HFF-Myc (cell line): ENCODE measurements at regions not wholly inside any gene's neighbourhood (a gene's known extent, or its start where the extent isn't known, plus 50 kb on each side); places are given as distances from the start of the nearest gene placed in this dataset.

Experiments
- DNase-seq: peaks from one replicate; pipeline ENCODE4 v3.0.0-alpha.2; 2011; ENCODE audit warnings: low read depth; ENCODE audit errors: extremely low read depth
- H3K4me3 ChIP-seq: replicated peaks from 2 replicates; pipeline ENCODE4 v1.5.1; 2011; ENCODE audit warnings: low read depth, mild to moderate bottlenecking, control low read depth, low read length
- TF ChIP-seq, protein P1 (sequence below): IDR thresholded peaks from 2 replicates; pipeline ENCODE4 v1.5.1; 2012; ENCODE audit warnings: mild to moderate bottlenecking, low read depth, low read length, control low read depth; ENCODE audit errors: missing control alignments

GRCh38 chr2:103427567-103427966, 665.7 kb downstream of the TMEM182 start:
- H3K4me3 ChIP-seq = no peak overlapping the region
- TF ChIP-seq, protein P1, sequence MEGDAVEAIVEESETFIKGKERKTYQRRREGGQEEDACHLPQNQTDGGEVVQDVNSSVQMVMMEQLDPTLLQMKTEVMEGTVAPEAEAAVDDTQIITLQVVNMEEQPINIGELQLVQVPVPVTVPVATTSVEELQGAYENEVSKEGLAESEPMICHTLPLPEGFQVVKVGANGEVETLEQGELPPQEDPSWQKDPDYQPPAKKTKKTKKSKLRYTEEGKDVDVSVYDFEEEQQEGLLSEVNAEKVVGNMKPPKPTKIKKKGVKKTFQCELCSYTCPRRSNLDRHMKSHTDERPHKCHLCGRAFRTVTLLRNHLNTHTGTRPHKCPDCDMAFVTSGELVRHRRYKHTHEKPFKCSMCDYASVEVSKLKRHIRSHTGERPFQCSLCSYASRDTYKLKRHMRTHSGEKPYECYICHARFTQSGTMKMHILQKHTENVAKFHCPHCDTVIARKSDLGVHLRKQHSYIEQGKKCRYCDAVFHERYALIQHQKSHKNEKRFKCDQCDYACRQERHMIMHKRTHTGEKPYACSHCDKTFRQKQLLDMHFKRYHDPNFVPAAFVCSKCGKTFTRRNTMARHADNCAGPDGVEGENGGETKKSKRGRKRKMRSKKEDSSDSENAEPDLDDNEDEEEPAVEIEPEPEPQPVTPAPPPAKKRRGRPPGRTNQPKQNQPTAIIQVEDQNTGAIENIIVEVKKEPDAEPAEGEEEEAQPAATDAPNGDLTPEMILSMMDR = no peak
- no peak for DNase-seq

GRCh38 chr2:103430191-103430590, 668.4 kb downstream of the TMEM182 start:
- H3K4me3 ChIP-seq = no peak overlapping the region
- DNase-seq = no peak
- TF ChIP-seq, protein P1 = no peak

- TF ChIP-seq, protein P1 = no peak
- no peak overlapping the region for H3K4me3 ChIP-seq
- DNase-seq = no peak
These were observed 673.2 kb downstream of the TMEM182 start for GRCh38 chr2:103435010-103435409.

DNA sequence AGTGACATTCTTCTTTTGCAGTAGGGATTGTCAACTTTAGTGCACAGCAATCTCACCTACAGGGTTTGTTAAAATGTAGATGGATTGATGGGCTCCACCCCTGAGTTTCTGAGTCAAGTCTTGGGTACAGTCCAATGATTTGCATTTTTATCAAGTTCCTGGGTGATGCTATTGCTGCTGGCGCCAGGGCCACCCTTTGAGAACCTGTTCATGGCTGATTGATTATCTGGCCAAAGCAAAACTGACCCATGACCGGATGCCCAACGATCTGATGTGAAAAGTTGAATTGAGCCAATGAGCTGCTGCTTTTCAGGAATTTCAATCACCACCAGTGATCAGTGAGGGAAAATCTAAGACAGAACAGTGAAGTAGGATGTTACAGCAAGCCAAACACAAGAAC, 675.3 kb downstream of the TMEM182 start:
- no peak for DNase-seq
- TF ChIP-seq, protein P1 = no peak
- no peak overlapping the region for H3K4me3 ChIP-seq

GRCh38 chr2:103445347-103445746, 683.5 kb downstream of the TMEM182 start:
- TF ChIP-seq, protein P1 = no peak
- DNase-seq = no peak
- no peak overlapping the region for H3K4me3 ChIP-seq

GRCh38 chr2:103448495-103448894, 686.7 kb downstream of the TMEM182 start:
- no peak for DNase-seq
- H3K4me3 ChIP-seq = no peak overlapping the region
- TF ChIP-seq, protein P1 = no peak

GRCh38 chr2:103451283-103451682, 689.5 kb downstream of the TMEM182 start:
- no peak for DNase-seq
- no peak overlapping the region for H3K4me3 ChIP-seq
- TF ChIP-seq, protein P1 = no peak
